ENCODE measurements at regions not wholly inside any gene's neighbourhood (a gene's known extent, or its start where the extent isn't known, plus 50 kb on each side); places are given as distances from the start of the nearest gene placed in this dataset.

- TF ChIP-seq POLR2AphosphoS5 (IDR thresholded peaks at IDR 0.05; ENCODE audit: low read depth) (no peak), CTCF (IDR thresholded peaks at IDR 0.05; ENCODE audit: insufficient read depth, low read length) (no peak), REST (IDR thresholded peaks at IDR 0.05; ENCODE audit: insufficient replicate concordance, low read depth) (no peak), GABPA (IDR thresholded peaks at IDR 0.05; ENCODE audit: low read depth) (no peak), SPI1 (IDR thresholded peaks at IDR 0.05; ENCODE audit: borderline replicate concordance, low read depth) (no peak)
These were observed 207.4 kb upstream of the JADE1 start for GRCh38 chr4:128601991-128602695.
